Nephron progenitor cell (in vitro differentiated cells): ENCODE measurements at regions not wholly inside any gene's neighbourhood (a gene's known extent, or its start where the extent isn't known, plus 50 kb on each side); places are given as distances from the start of the nearest gene placed in this dataset.

Source experiments
- DNase-seq: peaks from one replicate; pipeline ENCODE4 v3.0.0; 2021
- H3K27ac Mint-ChIP-seq: 2 replicates; pipeline ENCODE4 v1.8.0; 2021; ENCODE audit warnings: mild to moderate bottlenecking, moderate library complexity, mixed read lengths
- H3K27me3 Mint-ChIP-seq: 2 replicates; pipeline ENCODE4 v1.8.0; 2021; ENCODE audit warnings: mild to moderate bottlenecking, low read depth, mixed read lengths; ENCODE audit not compliant: poor library complexity
- H3K36me3 Mint-ChIP-seq: 2 replicates; pipeline ENCODE4 v1.8.0; 2021; ENCODE audit warnings: low read depth, mixed read lengths
- H3K4me1 Mint-ChIP-seq: 2 replicates; pipeline ENCODE4 v1.8.0; 2021; ENCODE audit warnings: mixed read lengths
- H3K4me3 Mint-ChIP-seq: 2 replicates; pipeline ENCODE4 v1.8.0; 2021; ENCODE audit warnings: mild to moderate bottlenecking, moderate library complexity, mixed read lengths
- H3K9me3 Mint-ChIP-seq: 2 replicates; pipeline ENCODE4 v1.8.0; 2021; ENCODE audit warnings: mild to moderate bottlenecking, moderate library complexity, mixed read lengths
- CTCF ChIP-seq: fragments of 200-600 bp; sonication (generic); IDR thresholded peaks from 2 replicates; pipeline ENCODE4 v1.5.0; 2021; ENCODE audit warnings: antibody characterized with exemption

DNA sequence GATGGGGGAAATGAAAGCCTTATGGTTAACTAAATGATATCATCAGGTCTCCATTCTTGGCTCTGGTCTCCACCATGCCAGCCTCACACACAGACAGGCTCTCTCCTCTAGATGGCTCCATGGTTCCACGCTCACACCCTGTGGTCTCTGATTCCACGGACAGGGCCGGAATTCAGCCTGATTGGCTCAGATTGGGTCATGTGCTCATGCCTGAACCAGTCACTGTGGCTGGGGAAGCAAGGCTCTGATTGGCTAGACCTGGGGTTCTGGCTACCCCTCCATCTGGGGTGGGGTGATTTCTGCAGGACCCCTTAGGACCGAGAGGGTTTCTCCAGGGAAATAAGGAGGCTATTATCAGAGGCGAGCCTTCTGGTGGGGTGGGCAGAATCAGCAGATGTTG is 277.0 kb downstream of the PTPRU start:
- no peaks in the 10 kb centered on the region for H3K36me3 Mint-ChIP-seq
- H3K9me3 Mint-ChIP-seq, result peaks cover 10% of the 10 kb centered on the region
- TF ChIP-seq CTCF, result peak; percentile 25
- no peak overlapping the region for H3K27ac Mint-ChIP-seq
- peak; percentile 37 for DNase-seq
- no peak overlapping the region for H3K4me3 Mint-ChIP-seq
- H3K4me1 Mint-ChIP-seq, result peaks cover 4% of the 10 kb centered on the region
- H3K27me3 Mint-ChIP-seq, result peaks cover 20% of the 10 kb centered on the region

- Mint-ChIP-seq H3K27me3 (peaks cover 15% of the 10 kb centered on the region), H3K36me3 (no peaks in the 10 kb centered on the region), H3K4me3 (no peak overlapping the region), H3K27ac (no peak overlapping the region), H3K4me1 (peaks cover 16% of the 10 kb centered on the region), H3K9me3 (peaks cover 10% of the 10 kb centered on the region)
- DNase-seq, result no peak
- TF ChIP-seq CTCF, result no peak
Measured at GRCh38 chr1:29511436-29511835, 275.1 kb downstream of the PTPRU start.

- Mint-ChIP-seq H3K4me3 (no peak overlapping the region), H3K36me3 (no peaks in the 10 kb centered on the region), H3K9me3 (peaks cover 10% of the 10 kb centered on the region), H3K27ac (no peak overlapping the region), H3K4me1 (peaks cover 36% of the 10 kb centered on the region), H3K27me3 (peaks cover 3% of the 10 kb centered on the region)
- TF ChIP-seq CTCF, result no peak
- DNase-seq, result no peak
Measured at GRCh38 chr1:29508458-29509107, 272.3 kb downstream of the PTPRU start.

DNA sequence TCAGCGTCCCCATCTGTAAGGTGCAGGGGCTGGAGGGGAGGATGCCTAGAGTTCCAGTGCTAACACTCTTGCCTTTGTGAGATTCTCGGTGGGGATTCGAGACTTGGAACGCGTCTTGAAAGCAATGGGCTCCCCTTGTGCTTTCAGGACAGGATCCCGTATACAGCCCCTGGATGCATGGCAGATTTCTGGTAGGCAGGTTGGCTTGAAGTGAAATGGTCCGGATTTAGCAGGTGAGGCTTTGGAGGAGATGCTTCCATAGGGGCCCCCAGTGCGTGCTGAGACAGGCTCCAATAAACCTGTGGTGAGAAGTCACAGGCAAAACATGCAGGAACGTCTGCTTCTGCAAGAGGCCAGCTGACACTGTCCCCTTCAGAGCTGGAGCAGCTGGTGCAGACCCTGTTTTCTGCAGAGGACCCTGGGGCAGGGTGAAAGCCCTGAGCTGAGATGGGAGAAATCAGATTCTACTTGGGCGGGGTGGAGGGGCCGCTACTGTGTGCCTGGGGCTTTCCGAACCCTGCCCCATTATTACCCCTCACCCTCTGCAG is 270.4 kb downstream of the PTPRU start:
- Mint-ChIP-seq H3K4me3 (no peak overlapping the region), H3K27ac (no peak overlapping the region), H3K36me3 (no peaks in the 10 kb centered on the region), H3K4me1 (peaks cover 44% of the 10 kb centered on the region), H3K27me3 (peaks cover 10% of the 10 kb centered on the region), H3K9me3 (peaks cover 7% of the 10 kb centered on the region)
- no peak for DNase-seq
- no peak for TF ChIP-seq CTCF

GRCh38 chr1:29505532-29506220 is 269.4 kb downstream of the PTPRU start:
- H3K27me3 Mint-ChIP-seq, result peaks cover 15% of the 10 kb centered on the region
- H3K9me3 Mint-ChIP-seq, result no peaks in the 10 kb centered on the region
- H3K4me1 Mint-ChIP-seq, result peaks cover 44% of the 10 kb centered on the region
- H3K27ac Mint-ChIP-seq, result no peak overlapping the region
- H3K36me3 Mint-ChIP-seq, result no peaks in the 10 kb centered on the region
- H3K4me3 Mint-ChIP-seq, result no peak overlapping the region
- no peak for TF ChIP-seq CTCF
- no peak for DNase-seq
